GM23338 (cell line): ENCODE measurements at regions not wholly inside any gene's neighbourhood (a gene's known extent, or its start where the extent isn't known, plus 50 kb on each side); places are given as distances from the start of the nearest gene placed in this dataset.

Source experiments
- CTCF ChIP-seq, 2 experiments: fragments of 200-600 bp in 1 of 2; sonication (generic) in 1 of 2; conservative IDR thresholded peaks; 2 replicates each; pipeline versions ENCODE4 v1.5.1 to v1.6.1; 2016 to 2017; ENCODE audit warnings: antibody characterized with exemption in 2 of 2, low read depth in 2 of 2, mild to moderate bottlenecking in 2 of 2, moderate library complexity in 1 of 2
- EZH2phosphoT487 ChIP-seq: fragments of 200-600 bp; sonication (generic); IDR thresholded peaks from one replicate; pipeline ENCODE4 v1.8.1; 2018; ENCODE audit warnings: antibody characterized with exemption; ENCODE audit not compliant: unreplicated experiment
- ZNF331 ChIP-seq: fragments of 250-450 bp; sonication (Bioruptor Pico); IDR thresholded peaks from 2 replicates; pipeline ENCODE4 v1.5.0; 2020; ENCODE audit warnings: low read depth, mild to moderate bottlenecking, moderate library complexity

- TF ChIP-seq EZH2phosphoT487 (no peak), ZNF331 (no peak), CTCF (conservative IDR thresholded peaks at IDR 0.05; ENCODE audit: low read depth in 2 of 2) (no peak)
Observed at GRCh38 chr4:147136751-147137150, 191.1 kb upstream of the TTC29 start.
